CD4-positive, alpha-beta memory T cell (primary cell): ENCODE measurements at regions not wholly inside any gene's neighbourhood (a gene's known extent, or its start where the extent isn't known, plus 50 kb on each side); places are given as distances from the start of the nearest gene placed in this dataset.

ENCODE experiments used
- CTCF ChIA-PET: fragments of 350-600 bp; sonication (Branson Sonifier 250); formaldehyde crosslinking; loops from one replicate; lab custom pipeline; 2021; ENCODE audit warnings: inconsistent platforms; ENCODE audit not compliant: partially characterized antibody; lab: Charles Lee
- POLR2A ChIA-PET: fragments of 350-600 bp; sonication (Branson Sonifier 250); formaldehyde crosslinking; loops from one replicate; lab custom pipeline; 2021; ENCODE audit not compliant: partially characterized antibody; lab: Charles Lee
- DNase-seq, 5 donors: peaks; one replicate each; pipeline versions ENCODE4 v3.0.0 to v3.0.0-alpha.2; 2020 to 2022; ENCODE audit warnings: mixed read lengths in 1 of 5
- H3K27ac ChIP-seq: one replicate; pipeline ENCODE4 v1.7.0; 2013; ENCODE audit warnings: low read depth, low read length
- H3K27me3 ChIP-seq: 2 replicates; pipeline ENCODE4 v1.7.0; 2013; ENCODE audit warnings: mild to moderate bottlenecking, low read length, moderate library complexity; ENCODE audit not compliant: insufficient read depth
- H3K36me3 ChIP-seq: 2 replicates; pipeline ENCODE4 v1.7.0; 2013; ENCODE audit warnings: mild to moderate bottlenecking, low read length, moderate library complexity; ENCODE audit not compliant: insufficient read depth
- H3K4me1 ChIP-seq: 2 replicates; pipeline ENCODE4 v1.7.0; 2013; ENCODE audit warnings: mild to moderate bottlenecking, low read length, moderate library complexity; ENCODE audit not compliant: insufficient read depth
- H3K4me3 ChIP-seq, 2 donors: one replicate each; pipeline ENCODE4 v1.7.0; 2013; ENCODE audit warnings: low read length in 2 of 2, mild to moderate bottlenecking in 1 of 2
- H3K9me3 ChIP-seq, 2 donors: one replicate each; pipeline ENCODE4 v1.7.0; 2013; ENCODE audit warnings: low read length in 2 of 2, control low read depth in 1 of 2; ENCODE audit not compliant: control insufficient read depth in 1 of 2
- H3K27ac Mint-ChIP-seq, 7 donors: one replicate each; pipeline ENCODE4 v1.8.0; 2020 to 2021; ENCODE audit warnings: mixed read lengths in 7 of 7, mild to moderate bottlenecking in 6 of 7, inconsistent platforms in 3 of 7, moderate library complexity in 3 of 7
- H3K27me3 Mint-ChIP-seq, 2 donors: one replicate each; pipeline ENCODE4 v1.8.0; 2020 to 2021; ENCODE audit warnings: mixed read lengths in 2 of 2
- H3K36me3 Mint-ChIP-seq, 2 donors: one replicate each; pipeline ENCODE4 v1.8.0; 2020 to 2021; ENCODE audit warnings: mixed read lengths in 2 of 2, inconsistent platforms in 1 of 2, mild to moderate bottlenecking in 1 of 2
- H3K4me1 Mint-ChIP-seq, 4 donors: one replicate each; pipeline ENCODE4 v1.8.0; 2020 to 2021; ENCODE audit warnings: mixed read lengths in 4 of 4, mild to moderate bottlenecking in 1 of 4
- H3K4me3 Mint-ChIP-seq, 8 donors: one replicate each; pipeline ENCODE4 v1.8.0; 2020 to 2021; ENCODE audit warnings: mixed read lengths in 8 of 8, mild to moderate bottlenecking in 7 of 8, moderate library complexity in 6 of 8, inconsistent platforms in 3 of 8
- H3K9me3 Mint-ChIP-seq, 8 donors: one replicate each; pipeline ENCODE4 v1.8.0; 2020 to 2021; ENCODE audit warnings: mixed read lengths in 8 of 8, mild to moderate bottlenecking in 5 of 8, inconsistent platforms in 3 of 8, moderate library complexity in 1 of 8
- intact Hi-C: fragments of 100-400 bp; cut with micrococcal nuclease; formaldehyde crosslinking; loops from one replicate; pipeline ENCODE4 v1.15.1; 2023

DNA sequence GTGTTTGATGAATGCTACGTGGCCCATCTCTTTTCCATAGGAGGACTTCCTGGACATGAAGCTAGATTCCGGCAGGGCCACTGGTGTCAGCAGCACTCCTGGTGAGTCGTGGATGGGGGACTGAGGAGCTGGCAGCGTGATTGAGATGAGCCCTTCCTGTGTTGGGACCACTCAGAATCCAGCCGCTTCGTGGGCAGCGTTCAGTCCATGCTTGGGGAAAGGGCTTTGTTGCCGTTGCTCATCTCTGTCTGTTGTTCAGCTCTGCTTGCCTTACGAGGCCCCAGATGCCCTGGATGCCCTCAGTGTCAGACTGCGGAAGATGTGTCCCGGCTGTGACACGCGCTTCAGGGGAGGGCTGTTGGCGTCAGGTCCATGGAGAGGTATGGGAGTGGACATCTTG lies 127.1 kb upstream of the RTL1 start:
- Mint-ChIP-seq H3K27ac (no peak overlapping the region), H3K4me3 (no peak overlapping the region), H3K9me3 (peaks cover 0 to 4% (median 0%) of the 10 kb centered on the region in 8 donors), H3K27me3 (no peaks in the 10 kb centered on the region), H3K4me1 (no peaks in the 10 kb centered on the region), H3K36me3 (no peaks in the 10 kb centered on the region)
- CTCF ChIA-PET, result no interaction called here
- H3K4me1 ChIP-seq, result no peaks in the 10 kb centered on the region
- no peaks in the 10 kb centered on the region for H3K27me3 ChIP-seq
- POLR2A ChIA-PET, result no interaction called here
- no peak overlapping the region for H3K27ac ChIP-seq
- intact Hi-C loops, result no loop called here
- no peaks in the 10 kb centered on the region for H3K9me3 ChIP-seq
- DNase-seq, result no peak
- no peaks in the 10 kb centered on the region for H3K36me3 ChIP-seq
- no peak overlapping the region for H3K4me3 ChIP-seq

DNA sequence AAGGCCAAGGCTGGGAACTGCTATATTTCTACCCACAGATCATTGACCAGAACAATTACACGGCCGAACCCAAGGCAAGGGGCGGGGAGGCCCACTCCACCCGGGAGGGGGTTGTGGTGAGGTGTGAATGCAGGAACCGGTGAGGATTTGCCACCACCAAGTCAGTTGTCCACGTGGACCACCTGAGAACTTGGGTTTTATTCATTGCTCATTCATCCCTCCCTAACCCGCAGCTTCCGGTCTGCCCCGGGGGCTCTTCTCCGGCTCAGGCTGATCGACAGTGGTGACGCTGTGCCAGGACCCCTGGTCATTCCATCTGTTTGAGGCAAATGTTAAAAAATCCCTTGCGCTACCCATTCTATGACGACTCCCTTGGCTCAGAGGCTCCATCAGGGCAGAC lies 127.7 kb upstream of the RTL1 start:
- Histone ChIP-seq H3K4me1 (no peaks in the 10 kb centered on the region), H3K27ac (no peak overlapping the region), H3K9me3 (no peaks in the 10 kb centered on the region), H3K27me3 (no peaks in the 10 kb centered on the region), H3K36me3 (no peaks in the 10 kb centered on the region), H3K4me3 (no peak overlapping the region)
- DNase-seq, result no peak
- intact Hi-C loops, result no loop called here
- POLR2A ChIA-PET, result no interaction called here
- H3K4me1 Mint-ChIP-seq, result no peaks in the 10 kb centered on the region
- H3K9me3 Mint-ChIP-seq, result peaks cover 0 to 4% (median 0%) of the 10 kb centered on the region in 8 donors
- H3K27ac Mint-ChIP-seq, result no peak overlapping the region
- CTCF ChIA-PET, result no interaction called here
- no peak overlapping the region for H3K4me3 Mint-ChIP-seq
- no peaks in the 10 kb centered on the region for H3K36me3 Mint-ChIP-seq
- no peaks in the 10 kb centered on the region for H3K27me3 Mint-ChIP-seq

DNA sequence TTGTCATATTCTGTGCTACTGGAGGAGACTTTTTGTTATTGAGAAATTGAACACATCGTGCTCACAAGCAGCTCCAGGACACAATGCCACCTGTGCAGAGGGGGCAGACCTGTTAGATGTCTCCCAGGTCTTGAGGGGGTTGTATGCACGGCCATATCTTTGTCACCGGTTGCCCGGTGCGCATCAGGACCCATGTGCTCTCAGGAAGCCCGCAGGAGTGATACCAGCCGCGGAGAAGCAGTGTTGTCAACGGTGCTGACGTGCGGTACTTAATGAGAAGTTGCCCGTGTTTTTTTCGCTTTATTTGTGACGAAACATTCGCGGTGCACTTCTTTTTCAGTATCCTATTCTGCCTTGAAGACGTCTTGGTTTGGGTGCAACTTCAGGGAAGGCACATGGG lies 128.2 kb upstream of the RTL1 start:
- no peaks in the 10 kb centered on the region for H3K9me3 ChIP-seq
- no peak overlapping the region for H3K27ac Mint-ChIP-seq
- H3K4me3 ChIP-seq, result no peak overlapping the region
- H3K4me1 Mint-ChIP-seq, result peaks cover 0 to 1% (median 0%) of the 10 kb centered on the region in 4 donors
- no peak overlapping the region for H3K4me3 Mint-ChIP-seq
- H3K4me1 ChIP-seq, result no peaks in the 10 kb centered on the region
- DNase-seq, result no peak
- intact Hi-C loops, result no loop called here
- ChIA-PET CTCF (no interaction called here), POLR2A (no interaction called here)
- no peaks in the 10 kb centered on the region for H3K27me3 Mint-ChIP-seq
- H3K36me3 ChIP-seq, result no peaks in the 10 kb centered on the region
- H3K27ac ChIP-seq, result no peak overlapping the region
- no peaks in the 10 kb centered on the region for H3K36me3 Mint-ChIP-seq
- no peaks in the 10 kb centered on the region for H3K27me3 ChIP-seq
- peaks cover 0 to 4% (median 0%) of the 10 kb centered on the region in 8 donors for H3K9me3 Mint-ChIP-seq

DNA sequence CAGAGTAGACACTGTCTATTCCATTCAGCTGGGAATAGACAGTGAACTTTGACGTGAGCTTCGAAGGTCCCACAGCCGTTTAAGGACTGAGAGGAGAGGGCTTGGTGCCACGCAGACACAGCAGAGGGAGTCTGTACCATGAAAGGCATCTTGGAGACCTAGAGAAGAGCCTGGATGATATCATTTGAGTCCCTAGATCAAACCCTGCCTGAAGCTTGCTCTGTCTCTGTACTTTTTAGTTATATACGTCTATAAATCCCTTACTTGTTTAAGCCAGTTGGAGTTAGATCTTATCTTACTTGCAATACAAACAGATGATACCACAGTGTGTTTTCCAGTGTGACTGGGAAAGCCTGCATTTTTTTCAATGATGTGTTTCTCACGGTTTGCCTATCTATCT lies 128.9 kb upstream of the RTL1 start:
- H3K4me3 ChIP-seq, result no peak overlapping the region
- H3K36me3 ChIP-seq, result no peaks in the 10 kb centered on the region
- intact Hi-C loops, result no loop called here
- H3K27ac Mint-ChIP-seq, result no peak overlapping the region
- no peaks in the 10 kb centered on the region for H3K4me1 ChIP-seq
- no peaks in the 10 kb centered on the region for H3K9me3 ChIP-seq
- no peak for DNase-seq
- POLR2A ChIA-PET, result no interaction called here
- H3K9me3 Mint-ChIP-seq, result peaks cover 0 to 4% (median 0%) of the 10 kb centered on the region in 8 donors
- no peak overlapping the region for H3K27ac ChIP-seq
- no peaks in the 10 kb centered on the region for H3K36me3 Mint-ChIP-seq
- H3K4me3 Mint-ChIP-seq, result no peak overlapping the region
- peaks cover 0 to 1% of the 10 kb centered on the region in 2 donors for H3K27me3 Mint-ChIP-seq
- CTCF ChIA-PET, result interaction anchor here (0.6 kb wide), 1 partner anchor 30 kb away, joined by 3 read pairs; no protein-coding TSS in a partner anchor
- peaks cover 0 to 1% (median 0%) of the 10 kb centered on the region in 4 donors for H3K4me1 Mint-ChIP-seq
- H3K27me3 ChIP-seq, result no peaks in the 10 kb centered on the region

DNA sequence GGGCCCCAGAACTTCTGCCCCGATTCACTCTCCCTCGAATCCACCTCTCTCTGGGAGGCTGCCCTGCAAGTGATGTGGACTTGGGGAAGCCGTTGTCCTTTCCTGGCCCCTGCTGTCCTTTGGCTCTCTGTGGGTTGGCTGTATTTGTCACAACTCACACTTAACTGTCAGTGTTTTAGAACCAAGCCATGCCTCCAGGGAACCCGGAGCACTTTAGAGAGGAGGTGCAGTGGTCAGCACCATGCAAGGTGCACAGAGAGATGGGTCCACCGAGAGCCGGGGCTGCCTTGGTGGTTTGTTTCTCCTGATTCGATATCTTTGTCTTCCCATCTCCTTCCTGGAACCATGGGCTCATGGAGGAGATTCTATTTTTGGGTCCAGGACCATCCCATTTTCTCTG lies 129.5 kb upstream of the RTL1 start:
- CTCF ChIA-PET, result no interaction called here
- POLR2A ChIA-PET, result no interaction called here
- H3K36me3 Mint-ChIP-seq, result no peaks in the 10 kb centered on the region
- no peak overlapping the region for H3K4me3 Mint-ChIP-seq
- intact Hi-C loops, result no loop called here
- Histone ChIP-seq H3K27ac (no peak overlapping the region), H3K4me1 (no peaks in the 10 kb centered on the region), H3K27me3 (no peaks in the 10 kb centered on the region), H3K4me3 (no peak overlapping the region), H3K9me3 (no peaks in the 10 kb centered on the region), H3K36me3 (no peaks in the 10 kb centered on the region)
- peaks cover 0 to 4% (median 0%) of the 10 kb centered on the region in 8 donors for H3K9me3 Mint-ChIP-seq
- peaks cover 2 to 5% of the 10 kb centered on the region in 2 donors for H3K27me3 Mint-ChIP-seq
- H3K27ac Mint-ChIP-seq, result no peak overlapping the region
- peaks cover 0 to 1% (median 0%) of the 10 kb centered on the region in 4 donors for H3K4me1 Mint-ChIP-seq
- no peak for DNase-seq

DNA sequence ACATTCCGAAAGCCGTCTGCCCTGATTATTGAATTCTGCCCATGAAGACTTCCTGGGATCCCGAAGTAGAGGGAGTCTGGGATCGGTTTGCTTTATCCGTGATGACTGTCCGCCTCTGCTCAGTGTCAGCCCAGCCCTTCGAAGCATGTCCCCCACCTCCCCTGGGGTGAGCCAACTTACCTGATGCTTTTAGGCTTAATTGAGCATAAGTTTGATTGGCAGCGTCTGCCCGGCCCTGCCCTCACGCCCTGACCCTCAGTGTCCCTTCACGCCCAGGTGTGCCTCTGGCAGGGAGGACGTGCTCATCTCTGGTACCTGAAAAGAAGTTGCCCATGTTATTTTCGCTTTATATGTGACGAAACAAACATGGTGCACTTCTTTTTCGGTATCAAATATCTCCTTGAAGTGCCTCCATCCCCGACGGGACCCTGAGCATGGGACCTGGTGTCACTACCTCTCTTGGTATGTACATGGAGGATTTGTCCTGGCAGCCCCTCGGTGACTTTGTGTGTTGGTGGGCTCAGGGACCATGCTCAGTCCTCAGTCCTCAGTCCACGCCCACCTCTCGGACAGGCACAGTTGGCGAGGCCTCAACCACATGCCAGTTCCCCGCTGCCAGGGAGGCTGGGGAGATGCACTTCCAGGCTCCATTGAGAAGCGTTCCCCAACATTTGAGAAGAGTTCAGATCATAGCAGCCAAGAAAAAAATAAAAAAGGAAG lies 130.1 kb upstream of the RTL1 start:
- no peak overlapping the region for H3K27ac Mint-ChIP-seq
- H3K36me3 Mint-ChIP-seq, result no peaks in the 10 kb centered on the region
- no peaks in the 10 kb centered on the region for H3K36me3 ChIP-seq
- H3K4me3 Mint-ChIP-seq, result no peak overlapping the region
- no peaks in the 10 kb centered on the region for H3K4me1 ChIP-seq
- peaks cover 2 to 5% of the 10 kb centered on the region in 2 donors for H3K27me3 Mint-ChIP-seq
- no peaks in the 10 kb centered on the region for H3K9me3 ChIP-seq
- H3K9me3 Mint-ChIP-seq, result peaks cover 0 to 4% (median 0%) of the 10 kb centered on the region in 8 donors
- no peak overlapping the region for H3K4me3 ChIP-seq
- CTCF ChIA-PET, result no interaction called here
- peaks cover 0 to 1% (median 0%) of the 10 kb centered on the region in 4 donors for H3K4me1 Mint-ChIP-seq
- no peak for DNase-seq
- intact Hi-C loops, result no loop called here
- no peaks in the 10 kb centered on the region for H3K27me3 ChIP-seq
- POLR2A ChIA-PET, result no interaction called here
- no peak overlapping the region for H3K27ac ChIP-seq

DNA sequence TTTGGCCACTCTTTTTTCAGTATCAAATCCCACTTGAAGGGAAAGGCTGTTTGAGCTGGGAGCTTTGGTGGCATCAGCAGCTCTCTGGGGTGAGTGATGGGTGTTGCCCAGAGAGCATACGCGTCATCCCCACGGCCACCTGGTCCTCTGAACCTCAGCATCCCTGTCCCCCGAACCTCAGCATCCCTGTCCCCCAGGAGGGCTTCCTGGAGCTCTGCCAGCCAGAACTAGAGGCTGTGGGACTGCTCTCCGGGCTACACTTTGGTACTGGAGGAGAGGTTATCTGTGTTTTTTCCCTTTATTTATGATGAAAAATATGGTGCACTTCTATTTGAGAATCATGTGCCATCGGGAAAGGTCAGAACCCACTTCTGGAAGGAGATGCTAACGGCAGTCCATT lies 131.5 kb upstream of the RTL1 start:
- Histone ChIP-seq H3K27ac (no peak overlapping the region), H3K4me3 (no peak overlapping the region), H3K27me3 (no peaks in the 10 kb centered on the region), H3K36me3 (no peaks in the 10 kb centered on the region), H3K4me1 (no peaks in the 10 kb centered on the region), H3K9me3 (no peaks in the 10 kb centered on the region)
- Mint-ChIP-seq H3K27me3 (peaks cover 2 to 5% of the 10 kb centered on the region in 2 donors), H3K36me3 (no peaks in the 10 kb centered on the region), H3K27ac (no peak overlapping the region), H3K4me3 (no peak overlapping the region), H3K9me3 (peaks cover 0 to 4% (median 0%) of the 10 kb centered on the region in 8 donors), H3K4me1 (peaks cover 0 to 1% (median 0%) of the 10 kb centered on the region in 4 donors)
- intact Hi-C loops, result no loop called here
- CTCF ChIA-PET, result no interaction called here
- POLR2A ChIA-PET, result no interaction called here
- no peak for DNase-seq
